Neuronal stem cell (in vitro differentiated cells): ENCODE measurements at regions not wholly inside any gene's neighbourhood (a gene's known extent, or its start where the extent isn't known, plus 50 kb on each side); places are given as distances from the start of the nearest gene placed in this dataset.

ENCODE experiments used
- DNase-seq: peaks from one replicate; pipeline ENCODE4 v3.0.0-alpha.2; 2013; ENCODE audit warnings: low spot score
- H2AFZ ChIP-seq: one replicate; pipeline ENCODE4 v1.6.1; 2013; ENCODE audit warnings: mild to moderate bottlenecking, low read length, inconsistent platforms
- H2AK5ac ChIP-seq: 2 replicates; pipeline ENCODE4 v1.6.1; 2013; ENCODE audit warnings: low read depth, mild to moderate bottlenecking, inconsistent platforms, low read length, moderate library complexity, mixed read lengths
- H2BK120ac ChIP-seq: 2 replicates; pipeline ENCODE4 v1.6.1; 2013; ENCODE audit warnings: low read depth, mild to moderate bottlenecking, inconsistent platforms, low read length, moderate library complexity, mixed read lengths
- H2BK12ac ChIP-seq: one replicate; pipeline ENCODE4 v1.6.1; 2013; ENCODE audit warnings: low read length, inconsistent platforms
- H2BK15ac ChIP-seq: 2 replicates; pipeline ENCODE4 v1.6.1; 2013; ENCODE audit warnings: mild to moderate bottlenecking, low read length, inconsistent platforms, mixed read lengths
- H2BK5ac ChIP-seq: one replicate; pipeline ENCODE4 v1.6.1; 2013; ENCODE audit warnings: inconsistent platforms, mild to moderate bottlenecking, low read length, moderate library complexity
- H3K14ac ChIP-seq: one replicate; pipeline ENCODE4 v1.6.1; 2013; ENCODE audit warnings: low read length, inconsistent platforms
- H3K18ac ChIP-seq: 2 replicates; pipeline ENCODE4 v1.6.1; 2013; ENCODE audit warnings: low read length, inconsistent platforms
- H3K23ac ChIP-seq: 2 replicates; pipeline ENCODE4 v1.6.1; 2013; ENCODE audit warnings: low read depth, mild to moderate bottlenecking, mixed read lengths, low read length, inconsistent platforms; ENCODE audit not compliant: poor library complexity
- H3K27ac ChIP-seq: replicated peaks from 3 replicates; pipeline ENCODE4 v1.5.1; 2013; ENCODE audit warnings: low read length, inconsistent platforms
- H3K27me3 ChIP-seq, 3 experiments: 2 replicates each; pipeline ENCODE4 v1.6.1; 2013; ENCODE audit warnings: low read length in 3 of 3, mild to moderate bottlenecking in 2 of 3, inconsistent platforms in 1 of 3, low read depth in 1 of 3, mixed read lengths in 1 of 3, moderate library complexity in 1 of 3; ENCODE audit not compliant: control insufficient read depth in 3 of 3, insufficient read depth in 3 of 3
- H3K36me3 ChIP-seq, 2 donors: replicated peaks in 1 of 2; 2 replicates each; pipeline ENCODE4 v1.6.1; 2013; ENCODE audit warnings: low read length in 2 of 2; ENCODE audit not compliant: control insufficient read depth in 2 of 2, insufficient read depth in 2 of 2
- H3K4ac ChIP-seq: 2 replicates; pipeline ENCODE4 v1.6.1; 2013; ENCODE audit warnings: inconsistent platforms, mild to moderate bottlenecking, low read length, moderate library complexity
- H3K4me1 ChIP-seq, 2 donors: 1 replicate in 1 of 2; 2 replicates in 1 of 2; pipeline ENCODE4 v1.6.1; 2013; ENCODE audit warnings: low read length in 2 of 2, low read depth in 1 of 2; ENCODE audit not compliant: control insufficient read depth in 2 of 2, insufficient read depth in 1 of 2
- H3K4me2 ChIP-seq: one replicate; pipeline ENCODE4 v1.6.1; 2013; ENCODE audit warnings: mild to moderate bottlenecking, low read length, inconsistent platforms; ENCODE audit not compliant: insufficient read depth, poor library complexity, severe bottlenecking
- H3K4me3 ChIP-seq, 2 donors: 2 replicates each; pipeline ENCODE4 v1.5.1; 2013; ENCODE audit warnings: low read length in 2 of 2, mild to moderate bottlenecking in 2 of 2, inconsistent platforms in 1 of 2, moderate library complexity in 1 of 2
- H3K79me1 ChIP-seq: one replicate; pipeline ENCODE4 v1.6.1; 2013; ENCODE audit warnings: low read depth, mild to moderate bottlenecking, inconsistent platforms, low read length, moderate library complexity
- H3K9ac ChIP-seq: one replicate; pipeline ENCODE4 v1.6.1; 2013; ENCODE audit warnings: mild to moderate bottlenecking, low read depth, low read length, inconsistent platforms; ENCODE audit not compliant: poor library complexity
- H3K9me3 ChIP-seq, 2 donors: replicated peaks in 1 of 2; 2 replicates each; pipeline versions ENCODE3 to v1.6.1; 2013; ENCODE audit warnings: low read length in 2 of 2, mild to moderate bottlenecking in 2 of 2, inconsistent platforms in 1 of 2, low read depth in 1 of 2, mixed read lengths in 1 of 2, moderate library complexity in 1 of 2; ENCODE audit not compliant: control insufficient read depth in 2 of 2, insufficient read depth in 1 of 2
- H4K8ac ChIP-seq: one replicate; pipeline ENCODE4 v1.6.1; 2013; ENCODE audit warnings: low read depth, mild to moderate bottlenecking, inconsistent platforms, low read length, moderate library complexity
- H4K91ac ChIP-seq: one replicate; pipeline ENCODE4 v1.6.1; 2013; ENCODE audit warnings: low read length, low read depth, mild to moderate bottlenecking, inconsistent platforms; ENCODE audit not compliant: poor library complexity
- WGBS, 2 donors: extraction: QIAGEN DNeasy Blood & Tissue Kit; methylation state at CpG; one replicate each; pipeline ENCODE4 v1.1.7; 2013; ENCODE audit warnings: missing lambda C conversion rate in 2 of 2, mixed read lengths in 1 of 2; ENCODE audit not compliant: insufficient read length in 2 of 2, insufficient replicate concordance in 1 of 2; ENCODE audit errors: extremely low coverage in 2 of 2; 5-methylcytosine and 5-hydroxymethylcytosine counted together

DNA sequence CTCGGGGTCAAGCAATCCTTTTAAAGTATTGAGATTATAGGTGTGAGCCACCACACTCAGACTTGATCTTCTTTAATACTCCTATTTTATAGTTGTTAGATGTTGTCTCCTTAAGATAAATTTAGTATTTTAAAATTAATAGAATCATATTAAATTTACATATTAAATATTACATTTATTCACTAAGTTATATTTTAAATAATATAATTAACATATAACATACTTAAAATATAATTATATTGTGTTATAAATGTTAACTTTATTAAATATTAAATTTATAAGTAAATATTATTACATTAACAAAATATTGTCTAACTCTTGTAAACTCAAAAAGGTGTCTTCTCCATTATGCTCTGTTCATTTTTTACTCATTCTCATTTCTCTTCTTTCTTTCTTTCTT lies 675.9 kb upstream of the ADGRL4 start:
- Histone ChIP-seq H3K79me1 (no peaks in the 10 kb centered on the region), H3K23ac (no peak overlapping the region), H3K14ac (no peak overlapping the region), H3K27ac (no peak overlapping the region), H2BK5ac (no peak overlapping the region), H3K27me3 (no peaks in the 10 kb centered on the region), H3K36me3 (no peaks in the 10 kb centered on the region), H2BK12ac (no peak overlapping the region), H3K4me2 (no peak overlapping the region), H3K4ac (no peak overlapping the region), H4K8ac (no peak overlapping the region), H2BK120ac (no peak overlapping the region), H3K18ac (no peak overlapping the region), H3K4me1 (no peaks in the 10 kb centered on the region), H2AK5ac (no peak overlapping the region), H4K91ac (no peak overlapping the region), H3K9ac (no peak overlapping the region), H2AFZ (no peak overlapping the region), H3K9me3 (peaks cover 0 to 8% of the 10 kb centered on the region in 2 donors), H3K4me3 (no peak overlapping the region), H2BK15ac (no peak overlapping the region)
- no peak for DNase-seq
- WGBS, 2 donors, result no CpG with 5 or more reads among the region's 1 CpG

GRCh38 chr1:79681382-79681781 lies 674.9 kb upstream of the ADGRL4 start:
- no peak overlapping the region for H2BK12ac ChIP-seq

DNA sequence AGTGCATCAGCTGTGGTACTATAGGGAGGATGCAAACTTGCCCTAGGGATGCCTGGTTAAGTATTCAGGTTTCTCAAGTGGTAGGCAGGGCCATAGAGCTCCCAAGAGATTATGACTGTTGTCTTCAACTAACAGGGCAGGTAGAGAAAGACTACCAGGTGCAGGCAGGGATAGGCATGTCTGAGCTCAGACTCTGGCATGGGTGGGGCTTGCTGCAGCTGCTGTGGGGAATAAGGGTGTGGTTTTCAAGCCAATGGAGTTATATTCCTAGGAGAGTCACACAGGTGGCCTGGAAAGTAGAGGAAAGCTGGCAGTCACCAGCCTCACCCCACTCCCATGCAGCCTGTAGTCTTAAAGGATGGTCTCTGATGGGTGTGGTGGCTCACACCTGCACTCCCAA lies 673.4 kb upstream of the ADGRL4 start:
- Histone ChIP-seq H3K4me3 (no peak overlapping the region), H4K91ac (no peak overlapping the region), H3K9ac (no peak overlapping the region), H3K4ac (no peak overlapping the region), H2BK12ac (no peak overlapping the region), H3K4me1 (no peaks in the 10 kb centered on the region), H2BK15ac (no peak overlapping the region), H2AK5ac (no peak overlapping the region), H3K27ac (no peak overlapping the region), H2AFZ (no peak overlapping the region), H4K8ac (no peak overlapping the region), H3K79me1 (no peaks in the 10 kb centered on the region), H3K27me3 (no peaks in the 10 kb centered on the region), H2BK120ac (no peak overlapping the region), H3K4me2 (no peak overlapping the region), H3K18ac (no peak overlapping the region), H2BK5ac (no peak overlapping the region), H3K14ac (no peak overlapping the region), H3K36me3 (no peaks in the 10 kb centered on the region), H3K9me3 (peaks cover 0 to 8% of the 10 kb centered on the region in 2 donors), H3K23ac (no peak overlapping the region)
- DNase-seq, result no peak

More at GRCh38 chr1:79681382-79681781, 674.9 kb upstream of the ADGRL4 start:
- Histone ChIP-seq H3K9me3 (peaks cover 0 to 8% of the 10 kb centered on the region in 2 donors), H3K14ac (no peak overlapping the region), H4K91ac (no peak overlapping the region), H3K4me2 (no peak overlapping the region), H3K23ac (no peak overlapping the region), H3K27me3 (no peaks in the 10 kb centered on the region), H3K27ac (no peak overlapping the region), H4K8ac (no peak overlapping the region), H2AK5ac (no peak overlapping the region), H2BK120ac (no peak overlapping the region), H3K4ac (no peak overlapping the region), H3K9ac (no peak overlapping the region), H3K4me1 (no peaks in the 10 kb centered on the region), H3K4me3 (no peak overlapping the region), H3K18ac (no peak overlapping the region), H2AFZ (no peak overlapping the region), H2BK15ac (no peak overlapping the region), H2BK5ac (no peak overlapping the region), H3K36me3 (no peaks in the 10 kb centered on the region), H3K79me1 (no peaks in the 10 kb centered on the region)
- no peak for DNase-seq

DNA sequence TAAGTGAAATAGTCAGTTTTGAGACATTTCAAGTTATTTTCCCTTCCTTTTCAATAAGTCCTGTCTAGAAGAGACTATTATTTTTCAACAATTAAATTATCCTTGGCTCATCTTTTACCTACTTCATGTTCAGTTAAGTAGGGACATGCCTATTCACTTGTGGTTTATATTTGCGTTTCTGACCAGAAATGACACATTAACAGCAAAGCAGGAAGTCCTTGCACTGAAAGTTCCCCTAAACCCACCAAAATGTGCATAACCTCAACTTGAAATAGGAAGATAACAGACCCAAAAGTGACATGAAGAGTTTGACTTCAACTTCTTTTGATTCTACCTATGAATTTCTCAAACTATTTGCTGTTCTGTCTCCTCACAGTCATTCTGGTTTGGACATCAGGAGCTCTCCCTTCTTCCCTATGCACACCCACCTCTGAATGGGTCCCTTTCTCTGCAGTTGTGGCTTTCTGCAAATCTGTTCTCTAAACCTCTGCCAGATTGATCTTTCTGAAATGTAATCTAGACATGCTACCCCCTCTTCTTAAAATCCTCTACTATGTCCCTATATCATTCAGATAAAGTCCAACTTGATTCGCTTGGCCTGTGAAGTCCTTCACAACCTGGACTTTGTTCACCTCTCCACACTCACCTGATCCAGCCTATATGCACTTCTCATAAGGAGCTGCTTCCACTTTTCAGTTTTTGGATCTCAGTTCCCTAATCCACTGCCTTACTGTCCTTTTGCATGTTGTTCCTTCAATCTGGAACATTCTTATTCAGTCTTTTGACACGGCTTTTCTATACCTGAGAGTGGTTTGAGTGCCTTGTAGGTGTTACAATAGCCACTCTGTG lies 661.5 kb upstream of the ADGRL4 start:
- peaks cover 1 to 10% of the 10 kb centered on the region in 2 donors for H3K4me1 ChIP-seq
- H3K36me3 ChIP-seq, result no peaks in the 10 kb centered on the region
- H2BK12ac ChIP-seq, result no peak overlapping the region
- no peak overlapping the region for H3K23ac ChIP-seq
- H4K8ac ChIP-seq, result no peak overlapping the region
- H3K27ac ChIP-seq, result no peak overlapping the region
- DNase-seq, result no peak
- no peak overlapping the region for H4K91ac ChIP-seq
- no peaks in the 10 kb centered on the region for H3K79me1 ChIP-seq
- no peak overlapping the region for H2BK15ac ChIP-seq
- no peak overlapping the region for H2BK5ac ChIP-seq
- H3K4ac ChIP-seq, result no peak overlapping the region
- WGBS, 2 donors, result no CpG with 5 or more reads among the region's 3 CpGs
- H3K9ac ChIP-seq, result no peak overlapping the region
- peak overlapping the region; percentile 27 for H2AFZ ChIP-seq
- no peak overlapping the region for H3K4me3 ChIP-seq
- H3K27me3 ChIP-seq, result no peaks in the 10 kb centered on the region
- H3K9me3 ChIP-seq, result no peaks in the 10 kb centered on the region
- no peak overlapping the region for H2AK5ac ChIP-seq
- H3K14ac ChIP-seq, result no peak overlapping the region
- no peak overlapping the region for H3K18ac ChIP-seq
- H3K4me2 ChIP-seq, result no peak overlapping the region
- H2BK120ac ChIP-seq, result no peak overlapping the region
